ENCODE measurements at regions not wholly inside any gene's neighbourhood (a gene's known extent, or its start where the extent isn't known, plus 50 kb on each side); places are given as distances from the start of the nearest gene placed in this dataset.

DNA sequence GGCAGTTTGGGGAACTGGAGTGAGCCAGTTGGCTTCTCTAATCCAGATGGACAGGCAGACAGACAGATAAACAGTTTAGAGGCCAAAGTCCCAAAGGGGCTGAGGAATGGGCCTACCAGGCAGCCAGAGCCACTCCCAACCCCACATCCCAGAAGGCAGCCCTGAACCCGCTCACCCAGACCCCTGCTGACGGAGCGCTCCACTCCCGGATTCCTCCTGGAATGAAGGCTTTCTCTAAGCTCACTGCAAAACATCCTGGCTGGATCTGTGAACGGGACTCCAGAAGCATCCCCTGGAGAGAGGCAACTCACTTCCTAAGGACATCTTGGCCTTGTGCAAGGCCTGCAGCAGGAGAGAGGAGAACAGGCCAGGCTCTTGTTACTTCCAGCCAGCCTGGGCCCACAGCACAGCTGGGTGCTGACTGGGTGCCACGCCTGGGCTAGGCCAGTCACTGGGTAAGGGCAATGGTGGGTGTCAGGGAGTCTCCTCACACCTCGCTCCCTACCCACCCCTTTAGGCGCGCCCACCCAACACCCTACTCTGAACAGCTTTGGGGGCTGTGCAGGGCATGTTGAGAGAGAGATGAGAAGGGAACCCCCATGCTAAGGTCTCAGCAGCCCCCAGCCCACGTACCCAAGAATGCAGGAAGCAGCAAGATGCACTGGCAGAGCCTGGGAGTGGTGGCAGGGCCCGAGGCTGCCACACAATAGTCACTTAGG is 168.6 kb upstream of the ZMIZ1 start:
- DNase-seq = no peak

DNA sequence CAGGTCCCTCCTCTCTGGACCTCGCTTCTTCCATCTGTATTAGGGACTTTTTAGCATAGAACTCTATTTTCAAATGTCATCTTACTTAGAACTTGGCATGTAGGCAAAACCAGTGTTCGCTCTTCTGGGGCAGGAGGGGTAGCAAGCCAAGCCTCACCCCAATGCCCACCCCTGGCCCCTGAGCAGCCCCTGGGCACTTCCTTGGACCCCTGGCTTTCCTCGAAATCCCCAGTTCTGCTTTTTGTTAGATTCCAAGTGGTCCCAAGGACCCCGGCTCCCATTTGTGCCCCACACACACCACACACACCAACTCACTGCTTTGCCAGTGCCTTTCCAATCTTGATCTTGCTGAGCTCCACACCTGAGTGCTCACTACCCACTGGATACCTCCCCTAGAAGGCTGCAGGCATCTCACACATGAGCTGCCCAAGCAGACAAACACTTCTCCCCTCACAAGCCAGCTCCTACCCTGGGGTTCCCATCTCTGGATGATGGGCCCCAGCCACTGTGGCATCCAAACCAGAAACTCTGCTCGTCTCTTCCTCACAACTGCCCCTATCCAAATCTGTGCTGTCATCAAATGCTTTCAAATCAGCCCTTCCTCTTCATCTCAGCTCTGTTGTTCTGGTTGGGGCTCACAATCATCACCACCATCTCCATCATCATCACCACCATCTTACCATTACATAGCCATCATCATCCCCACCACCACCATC is 167.9 kb upstream of the ZMIZ1 start:
- DNase-seq = no peak

DNA sequence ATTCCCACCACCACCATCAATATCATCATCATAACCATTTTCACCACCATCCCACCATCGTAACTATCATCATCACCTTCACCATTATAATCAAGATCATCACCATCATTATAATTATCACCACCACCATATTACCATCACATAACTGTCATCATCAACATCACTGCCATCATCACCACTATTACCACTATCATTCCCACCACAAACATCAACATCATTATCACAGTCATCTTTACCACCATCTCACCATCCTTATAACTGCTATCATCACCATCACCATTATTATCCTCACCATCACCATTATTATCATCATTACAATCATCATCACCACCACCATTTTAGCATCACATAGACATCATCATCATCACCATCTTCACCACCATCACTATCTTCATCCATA is 167.1 kb upstream of the ZMIZ1 start:
- DNase-seq = no peak

DNA sequence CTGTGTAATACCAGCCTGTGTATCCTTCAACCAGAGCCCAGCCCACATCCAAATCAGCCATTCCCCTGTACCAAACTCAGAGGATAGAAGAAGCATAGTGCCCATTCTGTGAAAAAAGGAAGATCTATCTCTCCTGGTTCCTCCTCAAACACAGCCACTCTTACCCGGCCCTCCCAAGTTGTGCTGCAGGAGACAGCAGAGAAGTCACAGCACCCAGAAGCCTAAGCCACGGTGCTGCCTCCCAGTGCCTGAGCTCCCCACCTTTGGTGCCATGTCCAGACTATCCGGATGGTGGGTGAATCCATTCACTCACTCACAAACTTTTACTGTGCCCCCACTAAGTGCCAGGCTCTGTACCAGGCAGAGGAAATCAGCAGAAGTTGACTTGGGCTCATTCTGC is 166.0 kb upstream of the ZMIZ1 start:
- no peak for DNase-seq

DNA sequence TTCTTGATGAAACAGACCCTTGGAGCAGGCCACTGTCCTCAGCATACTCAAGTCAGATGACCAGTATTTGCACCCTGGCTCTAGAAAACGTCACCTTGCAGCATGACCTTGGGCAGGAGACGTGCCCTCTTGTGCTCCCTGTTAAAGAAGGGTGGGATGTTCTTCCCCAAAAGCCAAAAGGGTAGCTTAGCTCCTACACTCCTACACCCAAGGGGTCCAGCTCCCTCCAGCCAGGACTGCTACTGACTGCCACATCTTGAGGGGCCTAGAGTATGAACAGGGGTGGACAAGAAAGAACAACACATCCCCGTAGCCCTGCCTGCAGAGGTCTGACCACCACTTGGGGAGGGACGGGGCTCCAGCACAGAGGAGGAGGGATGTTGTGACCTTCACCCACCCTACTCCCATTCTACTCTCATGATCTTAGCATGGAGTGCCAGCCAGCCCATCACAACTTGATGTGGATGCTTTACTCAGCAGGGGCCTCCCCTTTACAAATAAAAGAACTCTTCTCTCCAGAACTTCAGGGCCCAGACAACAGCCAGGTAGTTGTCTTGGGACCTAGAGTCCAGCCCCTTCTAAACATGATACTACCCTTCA is 165.3 kb upstream of the ZMIZ1 start:
- DNase-seq = no peak

DNA sequence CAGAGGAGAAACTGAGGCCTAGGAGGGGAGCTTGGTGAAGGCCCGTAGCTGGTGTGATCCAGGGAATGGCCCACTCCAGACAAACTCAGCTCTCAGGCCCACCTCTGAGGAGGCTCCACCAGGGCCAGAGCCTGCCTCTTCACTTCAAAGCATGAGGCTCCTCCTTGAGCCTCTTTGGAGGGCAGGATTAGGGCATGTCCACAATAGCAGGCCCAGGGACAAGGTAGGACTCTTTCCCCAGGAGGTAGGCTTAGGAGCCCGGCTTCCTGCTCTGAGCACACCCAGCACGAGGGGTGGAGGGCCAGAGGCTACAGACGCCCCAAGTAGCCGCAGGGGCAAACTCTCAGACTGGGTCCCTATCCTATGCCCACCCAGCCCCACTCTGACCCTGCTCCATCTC is 164.6 kb upstream of the ZMIZ1 start:
- DNase-seq = no peak

DNA sequence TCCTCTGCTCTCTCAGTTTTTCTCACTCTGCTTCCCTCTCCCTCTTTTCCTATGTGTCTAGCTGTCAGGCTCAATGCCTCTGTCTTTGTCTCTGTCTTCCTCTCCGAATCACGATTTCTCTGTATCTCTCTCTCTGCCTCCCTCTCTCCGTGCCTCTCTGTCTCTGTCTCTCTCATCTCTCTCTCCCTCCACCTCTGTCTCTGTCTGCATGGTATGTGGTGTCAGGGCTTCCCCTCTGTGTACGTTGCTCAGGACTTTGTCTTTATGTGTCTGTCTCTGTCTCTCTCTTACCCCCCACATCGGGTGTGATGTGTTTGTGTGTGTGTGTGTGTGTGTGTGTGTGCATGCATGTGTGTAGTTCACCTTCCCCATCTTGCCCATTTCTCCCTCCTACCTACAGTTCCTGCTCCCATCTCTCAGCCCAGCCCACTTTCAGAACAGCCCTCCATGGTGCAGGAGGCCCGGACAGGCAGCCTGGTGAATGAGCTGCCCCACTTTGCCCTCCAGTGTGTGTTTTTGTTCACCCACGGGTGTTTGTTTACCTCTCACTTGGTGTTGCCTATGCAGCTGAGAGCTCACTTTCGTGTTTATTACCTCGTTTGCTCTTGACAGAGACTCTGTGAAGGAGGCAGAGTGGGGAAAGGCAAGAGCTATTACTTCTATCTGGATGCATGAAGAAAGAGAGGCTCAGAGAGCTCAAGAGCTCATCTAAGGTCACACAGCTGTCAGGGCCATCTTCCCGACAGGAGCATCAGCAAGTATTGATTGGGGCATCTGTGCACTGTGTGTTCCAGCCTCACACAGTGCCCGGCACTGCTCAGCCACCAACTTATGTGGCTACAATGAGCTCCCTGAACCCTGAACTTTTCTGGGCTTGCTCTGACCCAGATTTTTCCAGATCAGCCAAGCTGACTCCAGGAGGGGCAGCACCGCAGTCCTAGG is 163.5 kb upstream of the ZMIZ1 start:
- DNase-seq = no peak

DNA sequence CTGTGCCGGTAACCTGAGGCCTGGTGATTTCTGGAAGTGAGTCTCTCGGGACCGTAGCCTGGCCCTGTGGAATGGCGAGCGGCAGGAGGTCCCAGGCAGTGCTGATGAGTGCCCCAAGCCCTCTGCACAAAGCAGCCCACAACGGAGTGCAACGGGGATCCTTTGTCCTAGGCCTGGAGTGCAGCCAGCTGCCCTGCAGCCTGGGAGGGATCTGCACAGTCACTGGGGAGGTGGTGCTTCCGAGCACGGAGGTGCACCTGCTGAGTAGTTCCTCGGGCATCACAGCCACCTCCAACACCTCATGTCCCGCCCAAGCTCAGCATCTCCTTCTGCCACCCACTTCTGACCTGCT is 162.8 kb upstream of the ZMIZ1 start:
- DNase-seq = no peak

DNA sequence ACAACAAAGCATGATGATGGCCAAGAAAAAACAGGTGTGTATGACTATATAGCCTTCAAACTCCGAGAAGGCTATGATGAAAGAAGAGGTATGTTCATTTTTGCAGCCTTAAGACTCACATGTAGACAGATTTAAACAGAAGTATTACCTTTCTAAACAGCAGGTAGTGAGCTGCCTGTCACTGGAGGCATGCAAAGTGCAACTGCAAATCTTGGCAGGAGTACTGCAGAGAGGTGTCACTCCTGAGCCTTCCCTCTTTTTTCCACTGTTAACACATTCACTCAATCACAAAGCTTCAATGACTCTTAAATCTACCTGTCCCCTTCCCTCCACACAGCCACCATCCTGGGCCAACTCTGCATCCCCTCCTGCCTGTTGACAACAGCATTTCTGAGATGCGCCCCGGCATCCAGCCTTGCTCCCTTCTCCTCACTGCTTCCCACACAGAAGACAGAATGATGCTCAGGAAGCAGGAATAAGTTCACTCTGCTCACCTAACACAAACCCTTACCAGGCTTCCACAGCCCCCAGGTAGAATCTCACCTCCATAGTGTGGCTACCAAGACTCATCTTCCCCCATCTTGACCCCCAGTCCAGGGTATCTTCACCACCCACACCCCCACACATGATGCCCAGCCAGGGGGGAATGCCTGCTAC is 161.9 kb upstream of the ZMIZ1 start:
- no peak for DNase-seq

DNA sequence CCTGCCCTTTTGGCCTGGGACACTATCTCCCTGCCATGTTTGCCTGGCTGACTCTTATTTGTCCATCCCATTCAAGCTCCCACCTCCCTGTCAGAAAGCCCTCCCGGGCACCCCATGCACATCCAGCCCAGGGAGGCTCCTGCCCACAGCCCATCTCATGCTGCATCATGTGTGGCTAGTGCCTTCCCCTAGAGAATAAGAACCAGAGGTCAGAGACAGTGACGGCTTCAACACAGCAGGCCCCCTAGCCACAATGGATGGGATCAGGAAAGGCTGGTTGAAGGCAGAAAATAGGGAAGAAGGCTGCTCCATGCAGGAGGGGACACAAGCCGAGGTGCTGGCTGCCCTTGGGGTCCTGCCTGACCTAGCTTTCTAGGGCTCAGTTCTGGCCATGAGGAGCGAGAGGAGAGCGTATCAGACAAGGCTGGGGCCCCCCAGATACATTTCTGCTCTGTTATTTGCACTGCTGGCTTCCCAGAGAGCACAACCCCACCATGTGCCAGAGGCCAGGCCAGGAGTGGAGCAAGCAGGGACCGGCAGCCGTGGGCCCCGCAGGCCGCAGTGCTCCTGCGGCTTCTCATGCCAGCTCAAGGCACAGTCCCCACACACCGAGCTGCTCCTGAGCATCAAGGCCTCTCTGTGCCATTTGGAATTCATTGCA is 161.1 kb upstream of the ZMIZ1 start:
- DNase-seq = no peak

DNA sequence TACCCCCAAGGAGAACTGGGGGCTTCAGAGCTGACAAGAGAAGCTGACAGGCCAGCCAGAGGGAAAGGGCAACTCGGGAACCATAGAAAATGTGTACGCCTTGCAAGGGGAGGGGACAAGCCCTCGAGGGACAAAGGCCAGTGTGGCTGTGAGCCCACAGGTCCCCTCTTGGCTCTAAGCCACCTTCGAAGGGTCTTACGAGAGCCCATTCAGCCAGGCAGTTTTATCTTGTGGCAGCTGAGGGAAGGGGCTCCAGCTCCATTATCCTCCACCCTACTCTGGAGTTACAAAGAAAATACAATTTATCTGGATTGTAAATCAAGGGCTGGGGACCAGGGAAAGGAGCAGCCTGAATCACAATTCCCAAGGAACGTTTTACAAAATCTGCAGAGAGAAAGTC is 159.5 kb upstream of the ZMIZ1 start:
- DNase-seq = no peak

DNA sequence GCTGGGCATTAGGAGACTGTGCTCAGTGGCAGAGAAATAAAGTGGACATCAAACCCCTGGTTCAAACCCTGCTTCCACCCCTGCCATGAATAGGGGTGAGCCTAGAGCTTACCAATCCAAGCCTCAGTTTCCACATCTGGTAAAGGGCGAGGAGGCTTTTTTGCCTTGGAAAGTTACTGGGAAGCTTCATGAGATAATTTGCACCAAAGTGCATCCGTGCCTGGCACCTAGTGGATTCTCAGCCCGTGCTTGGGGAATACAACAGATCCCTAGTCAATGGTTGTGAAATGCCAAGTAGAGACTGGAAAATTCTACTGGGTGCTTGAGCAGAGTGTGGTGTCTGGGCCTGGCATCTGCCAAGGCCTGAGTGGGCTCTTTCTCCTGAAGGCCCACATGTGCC is 158.7 kb upstream of the ZMIZ1 start:
- no peak for DNase-seq

DNA sequence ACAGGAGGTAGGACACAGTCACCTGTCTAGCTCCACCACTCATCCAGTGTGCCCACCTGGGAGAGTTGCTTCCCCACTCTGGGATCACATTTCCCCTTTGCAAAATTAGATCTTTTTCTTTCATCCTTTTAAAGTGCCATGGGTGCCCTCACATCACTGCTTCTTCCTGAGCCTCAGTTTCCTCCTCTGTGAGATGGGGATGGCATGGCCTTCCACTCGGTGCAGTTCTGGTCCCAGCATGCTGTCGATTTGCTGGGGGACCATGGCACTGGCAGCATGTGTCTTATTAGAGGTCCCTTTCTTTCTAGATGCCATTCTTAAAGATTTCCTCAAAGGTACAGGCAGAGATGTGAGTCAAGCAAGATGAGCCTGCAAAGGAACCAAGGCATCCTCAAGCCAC is 158.3 kb upstream of the ZMIZ1 start:
- no peak for DNase-seq

DNA sequence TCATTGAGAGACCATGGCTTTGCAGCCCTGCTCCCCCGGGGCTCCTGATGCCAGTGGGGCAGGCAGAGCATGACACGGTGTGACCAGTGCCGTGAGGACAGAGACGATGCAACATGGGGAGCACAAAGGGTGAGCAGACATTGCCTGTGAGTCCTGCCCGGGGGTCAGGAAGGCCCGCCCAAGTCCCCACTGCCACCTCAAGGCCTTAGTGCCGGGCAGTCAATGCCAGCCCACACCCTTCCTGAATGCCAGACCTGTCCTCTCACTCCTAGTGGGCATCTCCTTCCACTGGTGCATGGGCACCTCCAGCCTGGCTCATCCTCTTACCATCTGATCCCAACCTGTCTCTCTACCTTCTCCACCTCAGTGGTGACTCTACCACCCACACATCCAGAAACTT is 157.9 kb upstream of the ZMIZ1 start:
- no peak for DNase-seq

DNA sequence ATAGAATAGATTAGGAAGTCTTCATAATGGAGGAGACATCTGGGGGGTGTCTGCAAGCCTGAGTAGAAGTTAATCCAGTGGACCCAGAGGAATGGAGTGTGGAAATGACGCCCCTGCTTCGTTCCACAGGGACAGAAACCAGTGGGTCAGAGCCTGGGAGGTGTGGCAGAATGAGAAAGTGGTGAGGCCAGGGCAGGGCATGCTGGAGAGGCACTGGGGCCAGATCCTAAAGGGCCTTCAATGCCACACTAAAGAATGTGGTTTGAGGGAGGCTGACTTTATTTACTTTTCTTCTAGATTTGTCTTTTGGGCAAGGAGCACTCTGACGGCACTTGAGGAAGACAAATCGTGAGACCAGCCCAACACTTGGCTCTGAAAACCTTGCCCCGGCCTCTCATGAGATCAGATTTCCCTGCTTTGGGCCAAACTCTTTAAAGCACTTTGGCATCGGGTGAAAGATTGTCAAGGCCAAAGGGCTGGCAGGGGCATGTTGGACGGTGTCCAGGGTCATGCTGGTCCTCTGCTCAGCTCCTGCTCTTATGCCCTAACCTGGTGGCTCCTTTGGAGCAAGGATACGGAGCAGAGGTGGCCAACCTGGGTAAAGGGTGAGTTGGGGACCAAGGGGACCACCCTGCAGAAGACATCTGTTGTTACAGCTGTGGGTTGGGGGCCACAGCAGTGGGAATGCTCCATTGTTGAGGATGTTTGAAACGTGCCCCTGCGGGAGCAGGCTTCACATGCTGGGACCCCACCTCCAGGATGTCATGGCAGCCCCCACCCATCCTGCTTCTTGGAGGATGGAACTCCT is 157.0 kb upstream of the ZMIZ1 start:
- DNase-seq = no peak

DNA sequence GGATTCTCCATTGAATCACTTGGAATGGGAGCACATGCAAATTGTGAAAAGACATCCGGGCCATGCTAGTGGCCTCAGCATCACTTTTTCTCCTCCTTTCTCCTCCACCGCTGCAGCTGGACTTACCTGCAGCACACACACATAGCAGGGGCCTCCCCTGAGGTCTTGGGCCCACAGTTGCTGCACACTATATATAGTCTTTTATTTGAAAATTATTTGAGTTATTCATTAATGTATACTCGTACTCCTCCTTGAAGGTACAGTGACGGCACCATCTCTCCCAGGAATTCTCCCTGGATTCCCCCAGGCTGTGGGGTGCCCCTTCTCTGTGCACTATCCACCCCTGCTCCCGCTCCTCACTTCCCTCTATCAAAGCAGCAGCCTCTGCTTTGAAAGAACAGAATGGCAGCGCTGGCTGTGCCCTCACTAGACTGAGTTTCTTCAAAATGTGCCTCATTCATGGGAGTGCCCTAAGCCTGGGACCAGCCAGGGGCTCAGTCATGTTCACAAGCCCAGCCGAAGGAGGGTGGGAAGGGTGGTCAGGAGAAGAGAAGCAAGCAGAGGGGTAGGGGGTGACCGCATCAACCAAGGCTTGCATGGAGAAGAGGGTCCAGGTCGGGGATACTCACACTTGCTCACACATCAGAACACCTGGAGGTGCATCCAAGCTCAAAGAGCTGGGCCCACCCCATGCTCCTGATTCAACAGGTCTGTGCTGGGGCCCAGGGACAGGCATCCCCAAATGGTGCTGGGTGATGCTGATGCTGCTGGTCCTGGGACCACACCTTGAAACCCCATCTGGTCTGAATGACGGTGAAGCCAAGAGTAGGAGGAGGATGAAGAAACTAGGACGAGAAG is 156.2 kb upstream of the ZMIZ1 start:
- no peak for DNase-seq

DNA sequence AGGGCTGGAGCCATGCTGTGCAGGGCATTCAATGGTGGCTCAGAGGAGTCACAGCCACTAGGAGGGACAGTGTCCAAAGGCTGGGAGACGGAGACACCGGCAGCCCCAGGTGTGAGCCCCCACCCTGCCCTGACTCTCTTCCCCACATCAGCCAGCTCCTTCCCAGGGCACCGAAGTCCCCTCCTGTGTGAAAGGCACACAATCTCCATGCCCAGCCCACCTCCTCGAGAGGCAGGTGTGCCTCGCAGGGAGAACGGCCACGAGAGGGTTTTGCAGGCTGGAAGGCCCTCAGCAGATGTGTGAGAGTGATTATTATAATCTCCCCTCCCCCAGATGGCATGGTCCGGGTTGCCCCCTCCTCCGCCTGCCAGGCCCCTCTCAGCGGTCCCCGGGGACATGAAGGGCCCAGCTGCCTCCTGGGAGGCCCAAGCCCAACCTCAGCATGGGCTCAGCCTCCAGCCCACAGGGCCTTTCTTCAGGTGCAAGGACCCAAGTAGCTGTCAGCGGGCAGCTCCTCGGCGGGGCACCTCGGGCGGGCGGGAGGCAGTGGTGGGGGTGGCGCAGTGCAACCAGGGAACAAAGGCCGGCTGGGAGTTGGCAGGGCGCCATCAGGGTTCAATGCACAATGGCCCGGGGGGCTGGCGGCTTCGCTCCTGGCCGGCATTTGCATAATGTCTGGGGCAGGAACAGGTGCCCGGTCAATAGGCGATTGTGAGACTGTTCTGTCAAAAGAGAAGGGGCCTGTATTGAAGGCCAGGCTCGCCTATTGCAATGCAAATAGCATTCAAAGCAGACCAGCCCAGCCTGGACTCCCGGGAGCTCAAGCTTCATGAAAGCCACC is 155.3 kb upstream of the ZMIZ1 start:
- DNase-seq = no peak

DNA sequence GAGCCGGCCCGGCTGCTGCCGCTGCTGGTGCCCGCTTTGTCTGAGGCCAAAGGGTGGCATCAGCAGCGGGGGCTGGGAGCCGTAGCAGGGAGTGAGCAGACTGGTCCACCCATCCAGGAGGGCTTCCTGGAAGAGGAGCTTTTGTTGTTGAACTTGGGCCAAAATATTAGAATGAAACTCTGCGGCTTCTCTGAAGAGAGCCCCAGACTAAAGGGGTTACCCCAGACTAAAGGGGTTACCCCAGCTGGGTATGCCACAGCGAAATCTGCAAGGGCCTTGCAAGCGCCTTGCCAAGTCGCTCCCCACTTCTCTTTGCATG is 154.7 kb upstream of the ZMIZ1 start:
- no peak for DNase-seq

DNA sequence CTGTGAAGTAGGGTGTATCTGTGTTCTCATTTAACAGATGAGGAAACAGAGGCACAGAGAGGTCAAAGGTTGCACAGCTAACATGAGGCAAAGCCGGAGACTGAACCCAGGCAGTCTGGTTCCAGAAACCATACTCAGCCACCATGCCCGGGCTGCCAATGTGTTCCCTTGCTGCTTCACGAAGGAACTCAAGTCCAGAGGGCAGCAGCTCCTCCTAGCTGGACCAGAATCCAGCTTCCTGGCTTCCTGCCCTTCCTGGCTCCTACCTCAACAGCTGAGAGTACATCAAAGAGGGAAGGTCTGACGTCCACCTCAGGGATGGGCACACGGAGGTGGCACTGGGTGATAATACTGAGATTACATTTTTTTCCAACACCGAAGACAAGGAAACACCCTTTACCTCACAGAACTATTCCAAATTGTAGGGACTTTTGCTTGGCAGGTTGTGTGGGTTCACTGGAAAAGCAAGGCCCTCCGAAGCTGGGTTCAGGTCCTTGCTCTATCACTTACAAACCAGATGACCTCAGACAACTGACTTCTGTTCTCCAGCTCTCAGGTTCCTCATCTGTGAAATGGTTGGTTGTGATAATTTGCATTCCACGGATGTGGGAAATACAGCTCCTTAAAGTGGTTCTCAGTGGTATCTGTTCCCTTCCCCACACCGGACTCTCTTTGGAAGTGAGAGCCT is 154.1 kb upstream of the ZMIZ1 start:
- DNase-seq = no peak

Data from activated T-cell treated with anti-CD3 and anti-CD28 coated beads for 4 hours (primary cell).